ENCODE measurements at regions not wholly inside any gene's neighbourhood (a gene's known extent, or its start where the extent isn't known, plus 50 kb on each side); places are given as distances from the start of the nearest gene placed in this dataset.

DNA sequence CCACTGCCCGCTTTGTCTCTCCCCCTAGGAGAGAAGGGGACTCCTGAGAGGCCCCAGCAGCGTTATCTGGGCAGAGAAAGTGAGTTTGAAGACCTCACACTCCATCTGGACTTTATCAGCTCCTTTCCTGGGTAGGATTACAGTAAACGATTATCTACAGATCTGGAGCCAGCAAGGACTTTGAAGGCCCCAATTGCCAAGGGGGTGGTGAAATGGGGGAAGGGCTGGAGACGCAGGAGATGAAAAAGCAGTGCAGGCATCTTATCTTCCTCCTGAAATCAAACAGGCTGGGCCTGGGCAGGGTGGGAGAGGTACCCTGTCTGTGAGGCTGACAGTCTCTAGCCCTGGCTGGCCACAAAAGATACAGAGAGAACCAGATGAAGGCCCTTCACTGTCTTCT, 105.8 kb upstream of the MSX2 start:
- TF ChIP-seq, protein P1, sequence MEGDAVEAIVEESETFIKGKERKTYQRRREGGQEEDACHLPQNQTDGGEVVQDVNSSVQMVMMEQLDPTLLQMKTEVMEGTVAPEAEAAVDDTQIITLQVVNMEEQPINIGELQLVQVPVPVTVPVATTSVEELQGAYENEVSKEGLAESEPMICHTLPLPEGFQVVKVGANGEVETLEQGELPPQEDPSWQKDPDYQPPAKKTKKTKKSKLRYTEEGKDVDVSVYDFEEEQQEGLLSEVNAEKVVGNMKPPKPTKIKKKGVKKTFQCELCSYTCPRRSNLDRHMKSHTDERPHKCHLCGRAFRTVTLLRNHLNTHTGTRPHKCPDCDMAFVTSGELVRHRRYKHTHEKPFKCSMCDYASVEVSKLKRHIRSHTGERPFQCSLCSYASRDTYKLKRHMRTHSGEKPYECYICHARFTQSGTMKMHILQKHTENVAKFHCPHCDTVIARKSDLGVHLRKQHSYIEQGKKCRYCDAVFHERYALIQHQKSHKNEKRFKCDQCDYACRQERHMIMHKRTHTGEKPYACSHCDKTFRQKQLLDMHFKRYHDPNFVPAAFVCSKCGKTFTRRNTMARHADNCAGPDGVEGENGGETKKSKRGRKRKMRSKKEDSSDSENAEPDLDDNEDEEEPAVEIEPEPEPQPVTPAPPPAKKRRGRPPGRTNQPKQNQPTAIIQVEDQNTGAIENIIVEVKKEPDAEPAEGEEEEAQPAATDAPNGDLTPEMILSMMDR (conservative IDR thresholded peaks at IDR 0.05; ENCODE audit: low read length), result no peak
- no peak for TF ChIP-seq EZH2phosphoT487 (IDR thresholded peaks at IDR 0.05; ENCODE audit: borderline replicate concordance, low read depth, low read length)

Data from OCI-LY7 (cell line).